ENCODE measurements at regions not wholly inside any gene's neighbourhood (a gene's known extent, or its start where the extent isn't known, plus 50 kb on each side); places are given as distances from the start of the nearest gene placed in this dataset.
A peak's percentile ranks its signal among the peaks of the same experiment; 100 is the strongest.

DNA sequence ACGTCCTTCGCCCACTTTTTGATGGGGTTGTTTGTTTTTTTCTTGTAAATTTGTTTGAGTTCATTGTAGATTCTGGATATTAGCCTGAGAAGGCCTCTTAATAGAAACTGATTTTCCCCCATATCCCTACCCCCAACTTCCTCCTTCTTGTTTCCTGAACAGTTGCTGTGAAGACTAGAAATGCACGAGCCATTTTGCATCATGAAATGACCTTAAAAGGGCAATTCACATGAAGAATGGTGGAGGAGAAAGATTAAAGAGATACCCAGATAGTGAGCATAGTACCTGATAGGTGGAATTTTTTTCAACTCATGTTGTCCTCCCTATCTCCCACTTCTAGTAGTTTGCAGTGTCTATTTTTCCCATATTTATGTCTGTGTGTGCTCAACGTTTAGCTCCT lies 55.2 kb upstream of the KCNH8 start:
- DNase-seq = no peak

DNA sequence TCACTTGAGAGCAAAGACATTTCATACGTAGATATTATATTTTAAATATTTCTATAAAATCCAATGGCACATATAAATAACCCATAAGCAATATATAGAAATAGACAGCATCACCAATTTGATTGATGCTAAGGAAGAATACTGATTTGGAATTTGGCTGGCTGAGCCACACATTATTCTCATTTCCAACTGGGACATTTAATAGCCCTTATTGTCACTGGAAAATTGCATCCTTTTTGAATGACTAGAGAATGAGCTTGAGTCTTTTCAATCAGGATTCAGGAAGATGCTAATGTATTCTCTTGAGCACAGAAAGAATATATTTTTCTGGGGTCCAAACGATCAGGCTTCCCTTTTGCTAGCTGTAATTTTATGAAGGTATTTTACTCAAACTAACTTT lies 70.9 kb upstream of the KCNH8 start:
- no peak for DNase-seq

DNA sequence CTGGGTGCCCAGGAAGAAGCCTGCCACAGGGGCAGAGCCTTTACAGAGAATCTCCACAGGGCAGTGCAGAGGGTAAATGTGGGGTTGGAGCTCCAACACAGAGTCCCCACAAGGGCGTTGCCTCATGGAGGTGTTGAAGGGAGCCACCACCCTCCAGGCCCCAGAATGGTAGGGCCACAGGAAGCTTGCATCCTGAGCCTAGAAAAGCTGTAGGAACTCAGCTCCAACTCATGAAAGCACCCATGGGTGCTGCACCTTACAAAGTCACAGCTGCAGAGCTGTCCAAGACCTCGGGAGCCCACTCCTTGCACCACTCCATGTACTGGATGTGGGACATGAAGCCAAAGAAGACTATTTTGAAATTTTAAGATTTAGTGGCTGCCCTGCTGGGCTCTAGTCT lies 73.3 kb upstream of the KCNH8 start:
- DNase-seq = no peak

DNA sequence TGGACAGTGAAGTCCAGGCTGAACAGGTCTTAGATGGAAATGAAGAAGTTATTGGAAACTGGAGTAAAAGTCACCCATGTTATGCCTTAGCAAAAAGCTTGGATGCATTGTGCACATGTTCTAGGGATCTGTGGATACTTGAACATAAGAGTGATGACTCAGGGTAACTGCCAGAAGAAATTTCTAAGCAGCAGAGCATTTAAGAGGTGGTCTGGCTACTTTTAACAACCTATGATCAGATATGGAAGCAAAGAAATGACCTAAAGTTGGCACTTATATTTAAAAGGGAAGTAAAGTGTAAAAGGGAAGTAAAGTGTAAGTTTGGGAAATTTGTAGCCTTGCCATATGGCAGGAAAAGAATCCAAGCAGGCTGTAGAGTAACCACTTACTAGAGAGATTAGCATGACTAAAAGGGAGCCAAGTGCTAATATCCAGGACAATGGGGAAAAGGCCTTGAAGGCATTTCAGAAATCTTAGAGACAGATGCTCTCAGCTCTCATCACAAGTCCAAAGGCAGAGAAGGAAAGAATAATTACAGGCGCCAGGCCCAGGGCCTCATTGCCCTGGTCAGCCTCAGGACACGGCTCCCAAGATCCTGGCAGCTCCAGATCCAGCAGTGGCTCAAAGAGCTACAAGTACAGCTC lies 73.9 kb upstream of the KCNH8 start:
- DNase-seq = no peak

DNA sequence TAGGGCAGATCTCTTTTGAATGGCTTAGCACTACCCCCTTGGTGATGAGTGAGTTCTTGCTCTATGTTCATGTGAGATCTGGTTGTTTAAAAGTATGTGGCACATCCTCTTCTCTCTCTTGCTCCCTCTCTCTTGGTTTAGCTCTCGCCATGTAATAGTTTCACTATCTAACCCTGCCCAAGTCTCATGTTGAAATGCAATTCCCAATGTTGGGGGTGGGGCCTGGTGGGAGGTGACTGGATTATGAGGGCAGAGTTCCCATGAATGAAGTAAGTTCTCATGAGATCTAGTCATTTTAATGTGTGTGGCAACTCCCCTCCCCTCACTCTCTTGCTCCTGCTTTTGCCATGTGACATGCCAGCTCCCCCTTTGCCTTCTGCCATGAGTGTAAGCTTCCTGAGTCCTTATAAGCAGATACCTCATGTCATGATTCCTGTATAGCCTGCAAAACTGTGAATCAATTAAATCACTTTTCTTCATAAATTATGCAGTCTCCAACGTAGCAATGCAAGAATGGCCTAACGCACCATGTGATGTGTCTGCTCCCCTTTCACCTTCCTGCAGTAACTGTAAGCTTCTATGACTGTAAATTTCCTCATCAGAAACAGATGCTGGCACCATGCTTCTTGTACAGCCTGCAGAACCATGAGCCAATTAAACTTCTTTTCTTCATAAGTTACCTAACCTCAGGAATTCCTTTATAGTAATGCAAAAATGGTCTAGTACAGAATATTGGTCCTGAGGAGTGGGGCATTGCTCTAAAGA lies 74.8 kb upstream of the KCNH8 start:
- no peak for DNase-seq

DNA sequence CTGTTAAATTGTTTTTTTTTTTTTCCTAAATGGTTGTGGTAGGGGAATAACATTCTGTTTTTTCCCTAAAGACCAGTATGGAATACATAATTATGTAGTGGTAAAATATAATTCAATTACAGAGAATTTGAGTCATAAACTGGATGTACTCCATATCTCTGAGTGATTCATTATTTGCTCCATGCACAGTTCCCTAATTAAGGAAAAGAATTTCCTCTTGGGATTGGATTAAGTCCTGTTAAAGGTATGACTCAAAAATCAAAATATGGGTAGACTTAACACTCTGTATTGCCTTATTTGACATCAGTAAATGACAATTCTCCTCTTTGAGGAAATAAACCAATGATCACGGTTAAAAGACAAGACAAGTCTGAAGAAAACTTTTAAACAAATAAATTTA lies 78.0 kb upstream of the KCNH8 start:
- no peak for DNase-seq

DNA sequence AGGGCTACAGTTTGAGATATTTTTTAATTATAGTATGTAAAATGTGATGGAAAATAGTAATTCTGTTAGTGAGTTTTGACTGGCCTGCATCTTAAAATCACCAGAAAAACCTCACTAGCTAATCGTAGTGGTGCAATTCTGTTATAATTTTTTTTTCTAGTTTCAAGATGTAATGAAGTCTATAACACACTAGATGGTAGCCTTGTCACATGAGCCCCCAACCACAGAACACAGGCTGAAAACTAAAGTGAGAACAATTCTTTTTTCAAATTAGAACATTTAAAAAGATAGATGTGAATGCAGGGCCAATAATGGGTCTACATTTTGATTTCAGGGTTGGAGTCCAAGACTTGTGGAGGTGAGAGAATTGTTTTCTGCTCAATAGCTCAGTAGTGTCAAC lies 83.3 kb upstream of the KCNH8 start:
- no peak for DNase-seq

DNA sequence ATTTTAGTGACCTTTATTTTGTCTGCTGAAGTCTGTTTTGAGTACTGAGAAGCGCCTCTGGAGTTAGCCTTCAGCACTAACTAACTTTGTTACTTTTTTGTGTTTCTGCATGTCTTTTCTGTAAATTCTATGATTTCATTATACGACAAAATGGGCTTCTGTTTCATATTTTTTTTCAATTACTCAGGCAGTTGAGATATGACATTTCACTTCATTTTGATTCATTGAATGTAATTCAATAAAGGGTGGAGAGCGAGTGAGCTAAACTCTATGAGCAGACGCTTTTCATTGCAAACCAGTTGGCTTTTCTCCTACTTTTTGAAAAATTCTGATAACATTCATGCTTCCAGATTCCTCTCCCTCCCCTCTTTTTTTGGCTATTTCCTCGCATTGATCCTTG lies 84.4 kb upstream of the KCNH8 start:
- DNase-seq = no peak

DNA sequence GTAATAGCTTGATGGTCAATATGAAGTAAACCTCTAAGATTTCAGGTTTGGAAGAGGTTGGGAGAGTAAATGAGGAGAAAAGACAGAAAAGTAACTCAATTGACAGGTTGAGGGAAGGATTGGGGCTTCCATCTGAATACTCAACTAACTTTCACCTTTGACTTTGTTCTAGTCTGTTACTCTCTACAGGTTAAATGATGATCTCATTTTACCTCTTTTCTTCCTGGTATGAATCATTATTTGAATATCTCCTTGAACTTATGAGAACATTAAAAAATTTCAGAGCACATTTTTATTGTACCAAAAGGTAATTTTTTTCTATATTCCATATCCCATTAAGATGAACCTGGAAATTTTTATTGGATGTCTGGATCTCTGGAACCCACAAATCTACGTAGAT lies 87.9 kb upstream of the KCNH8 start:
- DNase-seq = no peak

DNA sequence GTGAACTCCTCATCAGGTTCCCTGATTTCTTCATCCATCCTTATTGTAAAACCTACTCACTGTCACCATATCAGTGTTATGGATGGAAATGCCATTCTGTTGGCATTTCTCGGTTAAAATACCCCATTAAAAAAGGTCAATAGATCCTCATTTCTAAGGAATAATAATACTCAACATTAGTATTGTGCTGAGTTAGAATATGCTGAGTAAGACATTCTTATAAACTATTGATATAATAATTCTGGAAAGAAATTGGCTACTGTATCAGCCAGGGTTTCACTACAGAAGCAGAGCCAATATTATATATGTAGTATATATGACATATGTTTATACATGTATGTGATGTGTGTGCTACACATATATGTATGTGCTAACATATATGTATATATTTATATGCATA lies 95.4 kb upstream of the KCNH8 start:
- no peak for DNase-seq

DNA sequence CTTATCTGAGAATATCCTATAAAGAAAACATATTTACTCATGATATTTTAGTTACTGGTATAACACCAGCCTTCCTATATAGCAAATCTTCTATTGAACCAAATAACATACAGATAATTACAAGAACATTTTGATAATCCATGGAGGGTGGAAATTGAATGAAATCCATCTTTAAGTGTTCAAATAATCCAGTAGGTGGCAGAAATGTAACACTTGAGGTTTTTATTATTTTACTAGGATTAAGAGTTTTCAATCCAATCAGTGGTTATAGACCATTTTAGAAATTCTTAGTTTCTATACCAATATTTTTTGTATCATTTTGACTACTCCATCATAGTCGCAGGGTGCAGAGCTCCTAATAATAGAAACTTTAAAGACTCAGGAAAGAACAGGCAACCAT lies 101.9 kb upstream of the KCNH8 start:
- DNase-seq = no peak

DNA sequence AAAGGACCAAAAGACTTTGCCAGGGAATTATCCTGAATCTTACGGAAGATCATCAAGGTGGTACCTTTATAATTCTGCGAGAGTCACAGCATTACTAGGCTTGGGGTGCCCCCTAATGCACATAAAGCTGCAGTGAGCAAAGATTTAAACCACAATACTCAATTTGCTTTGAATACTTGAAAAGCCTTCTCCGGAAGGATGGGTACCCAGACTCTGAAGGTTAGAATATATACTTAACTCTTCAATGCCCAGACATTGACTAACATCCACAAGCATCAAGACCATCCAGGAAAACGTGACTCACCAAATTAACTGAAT lies 117.8 kb upstream of the KCNH8 start:
- DNase-seq = no peak

DNA sequence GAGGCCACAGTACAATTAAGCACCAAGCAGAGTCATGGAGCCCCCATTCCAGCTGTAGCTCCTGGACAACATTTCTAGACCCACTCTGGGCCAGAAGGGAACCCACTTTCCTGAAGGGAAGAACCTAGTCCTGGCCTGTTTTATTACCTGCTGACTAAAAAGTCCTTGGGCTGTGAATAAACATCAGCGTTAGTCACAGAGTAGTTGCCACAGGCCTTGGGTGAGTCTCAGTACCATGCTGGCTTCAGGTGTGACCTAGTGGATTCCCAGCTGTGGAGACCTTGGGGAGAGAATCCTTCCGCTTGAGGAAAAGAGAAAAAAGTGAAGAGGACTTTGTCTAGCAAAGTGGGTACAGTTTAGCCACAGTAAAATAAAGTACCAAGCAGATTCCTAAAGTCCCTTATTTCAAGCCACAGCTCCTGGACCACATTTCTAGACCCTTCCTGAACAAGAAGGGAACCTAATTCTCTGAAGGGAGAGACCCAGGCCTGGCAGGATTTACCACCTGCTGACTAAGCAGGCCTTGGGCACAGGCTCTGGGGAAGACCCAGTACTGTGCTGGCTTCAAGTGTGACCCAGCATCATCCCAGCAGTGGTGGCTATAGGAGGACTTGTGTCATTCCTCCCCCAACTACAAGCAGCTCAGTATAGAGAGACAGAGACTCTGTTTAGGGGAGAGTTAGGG lies 118.3 kb upstream of the KCNH8 start:
- no peak for DNase-seq

DNA sequence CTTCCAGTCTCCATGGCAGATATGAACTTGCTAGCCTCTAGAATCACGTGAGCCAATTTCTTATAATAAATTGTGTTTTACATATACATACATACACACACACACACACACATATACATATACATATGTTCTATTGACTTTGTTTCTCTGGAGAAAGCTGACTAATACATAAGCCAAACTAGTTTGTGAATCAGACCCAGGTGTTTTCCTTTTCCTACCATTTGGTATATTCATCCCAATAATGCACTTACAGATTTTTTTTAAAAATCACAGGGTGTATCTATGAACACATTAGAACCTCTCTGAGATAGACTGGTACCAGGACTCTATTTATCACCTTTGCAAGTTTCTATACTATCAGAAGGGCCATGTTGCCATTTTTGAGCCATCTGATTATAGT lies 122.9 kb upstream of the KCNH8 start:
- no peak for DNase-seq

DNA sequence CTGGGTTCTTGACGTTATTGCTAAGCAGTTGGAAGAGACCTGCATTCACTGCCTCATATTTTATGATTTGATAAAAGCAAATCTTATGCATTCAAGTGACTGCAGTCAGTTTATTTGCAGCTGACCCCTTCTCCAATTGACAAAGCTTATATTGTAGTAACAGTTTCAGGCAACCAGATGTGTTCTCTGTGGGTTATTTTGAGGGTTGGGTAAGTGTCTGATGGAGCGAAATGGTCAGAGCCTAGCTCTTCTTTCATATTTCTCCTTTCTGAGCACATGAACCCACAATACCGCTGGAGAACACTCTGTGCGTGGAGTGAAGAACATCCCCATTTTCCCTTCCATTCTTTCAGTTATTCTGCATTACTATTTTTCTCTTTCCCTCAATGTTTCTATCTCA lies 125.8 kb upstream of the KCNH8 start:
- DNase-seq = no peak

DNA sequence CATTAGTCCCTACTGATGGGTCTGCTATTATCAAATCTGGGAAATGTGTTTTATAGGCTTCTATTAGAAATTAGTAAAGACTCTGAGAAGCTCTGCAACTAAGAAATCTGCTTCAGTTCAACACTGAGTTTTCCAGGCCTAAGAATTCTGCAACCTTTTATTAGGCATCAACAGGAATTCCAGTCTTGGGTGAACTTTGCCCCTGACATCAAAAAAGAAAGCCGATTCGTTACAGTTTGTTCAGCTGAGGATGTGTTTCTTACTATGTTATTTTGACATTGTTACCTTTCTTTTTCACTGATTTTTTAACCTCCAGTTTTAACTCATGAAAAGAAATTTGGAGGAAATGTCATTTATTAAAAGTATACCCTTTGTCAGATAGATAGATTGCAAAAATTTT lies 131.5 kb upstream of the KCNH8 start:
- no peak for DNase-seq

DNA sequence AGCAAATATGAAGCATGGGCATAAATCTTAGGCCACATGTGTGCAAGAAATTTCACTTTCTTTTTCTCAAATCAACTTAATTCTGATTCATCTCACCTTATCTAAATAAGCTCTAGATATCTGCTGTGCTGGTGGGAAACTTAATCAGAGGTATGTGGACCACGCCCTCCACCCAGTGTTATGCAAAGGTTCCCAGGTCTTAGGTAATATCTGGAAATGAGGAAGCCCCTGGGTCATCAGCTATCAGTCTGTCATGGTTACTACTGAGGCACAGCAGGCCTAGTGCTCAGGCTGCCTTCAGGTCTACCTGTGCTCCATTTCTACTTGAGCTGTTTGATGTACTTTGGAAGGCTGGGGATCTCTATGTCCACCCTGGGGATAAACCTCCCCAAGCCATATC lies 134.4 kb upstream of the KCNH8 start:
- no peak for DNase-seq

DNA sequence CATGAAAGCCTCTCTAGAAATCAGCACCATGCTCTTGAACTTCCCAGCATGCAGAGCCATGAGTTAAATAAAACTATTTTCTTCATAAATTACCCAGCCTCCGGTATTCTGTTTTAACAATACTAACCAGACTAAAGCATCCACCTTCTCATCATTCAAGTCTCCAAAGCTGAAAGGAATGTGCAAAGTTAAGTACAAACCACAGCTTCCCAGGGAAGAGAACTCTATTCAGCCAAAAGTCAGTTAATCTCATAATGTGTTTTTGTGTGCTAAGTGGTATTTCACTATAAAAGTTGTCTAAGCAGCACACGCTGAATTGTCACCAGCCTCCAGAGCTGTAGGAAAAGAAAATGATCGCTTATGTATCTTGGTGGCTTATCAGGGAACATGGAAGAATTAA lies 135.5 kb upstream of the KCNH8 start:
- DNase-seq = no peak

DNA sequence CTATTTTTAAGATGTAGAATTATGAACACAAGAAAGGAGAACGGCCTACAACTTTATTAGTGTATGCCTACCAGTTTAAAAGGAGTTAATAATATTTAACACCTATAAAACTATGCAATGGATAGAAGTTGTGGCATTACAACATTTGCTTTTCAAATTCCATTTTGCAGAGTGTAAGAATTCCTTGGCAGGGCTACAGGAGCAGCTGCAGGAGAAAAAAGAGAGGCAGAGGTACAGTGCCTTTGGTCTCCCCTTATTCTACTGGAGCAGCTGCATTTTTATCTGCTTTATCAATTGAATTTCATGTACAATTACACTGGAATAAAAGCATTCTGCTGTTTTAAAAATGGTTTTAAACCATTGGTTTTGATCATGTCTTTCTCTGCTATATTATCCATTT lies 145.7 kb upstream of the KCNH8 start:
- DNase-seq = no peak

DNA sequence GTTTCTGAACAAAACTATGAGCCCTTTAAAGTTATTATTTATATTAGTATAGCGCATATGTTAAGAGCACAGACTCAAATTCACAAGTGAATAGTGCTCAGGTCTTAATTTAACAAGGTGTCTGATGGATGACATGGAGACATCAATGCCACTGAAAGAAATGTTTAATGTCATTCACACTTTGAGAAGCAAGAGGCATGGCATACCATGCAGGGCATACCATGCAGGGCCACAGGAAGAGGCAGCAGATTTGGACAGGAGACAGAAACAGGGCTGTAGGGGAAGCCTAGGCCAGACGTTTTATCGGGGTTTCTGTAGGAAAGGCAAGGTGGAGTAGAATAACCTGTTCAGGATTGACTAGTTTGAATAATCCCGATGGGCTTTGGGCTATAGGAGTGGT lies 150.2 kb upstream of the KCNH8 start:
- DNase-seq = no peak

DNA sequence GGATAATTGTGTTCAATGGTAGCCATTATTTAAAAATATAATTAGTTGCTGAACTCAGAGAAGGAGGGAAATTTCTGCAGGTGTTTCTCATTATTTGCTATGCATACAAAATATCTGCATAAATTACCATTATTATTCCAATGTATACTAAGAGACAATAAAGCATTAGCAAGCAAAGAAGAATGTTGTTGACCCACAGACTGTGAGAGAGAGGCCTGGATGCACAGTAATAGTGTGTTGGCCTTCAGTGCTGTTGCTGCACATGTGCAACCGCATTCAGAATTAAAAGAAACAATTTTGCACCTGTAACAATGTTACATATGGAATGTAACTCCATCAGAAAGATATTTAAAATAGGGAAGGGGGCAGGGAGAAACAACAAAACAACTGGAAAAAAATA lies 155.6 kb upstream of the KCNH8 start:
- DNase-seq = no peak

DNA sequence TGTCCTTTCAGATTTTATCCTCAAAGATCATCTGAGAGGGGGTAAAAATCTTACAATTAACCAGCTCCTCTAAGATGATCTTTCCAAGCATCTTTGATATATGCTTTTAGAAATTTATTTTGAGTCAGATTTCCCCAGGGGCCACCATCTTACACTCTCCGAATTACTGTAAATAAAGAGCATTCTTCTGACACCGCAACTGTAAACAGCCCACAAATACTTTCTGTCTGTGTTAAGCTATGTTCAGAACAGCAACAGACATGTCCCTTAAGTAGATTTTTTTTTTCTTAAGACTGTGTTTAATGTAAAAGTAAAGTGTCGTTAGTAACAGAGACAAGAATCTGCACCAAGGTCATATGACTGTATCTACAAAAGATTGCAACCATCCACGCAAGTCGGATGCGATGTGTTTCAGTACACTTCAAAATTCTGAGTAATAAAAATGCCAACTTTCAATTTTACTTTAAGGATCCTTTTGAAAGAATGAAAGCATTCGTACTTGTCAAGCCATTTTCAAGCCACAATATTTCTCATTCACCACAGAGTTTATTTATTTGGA lies 159.0 kb upstream of the KCNH8 start:
- peak in 1 of 5 donors; percentile 34 for DNase-seq

DNA sequence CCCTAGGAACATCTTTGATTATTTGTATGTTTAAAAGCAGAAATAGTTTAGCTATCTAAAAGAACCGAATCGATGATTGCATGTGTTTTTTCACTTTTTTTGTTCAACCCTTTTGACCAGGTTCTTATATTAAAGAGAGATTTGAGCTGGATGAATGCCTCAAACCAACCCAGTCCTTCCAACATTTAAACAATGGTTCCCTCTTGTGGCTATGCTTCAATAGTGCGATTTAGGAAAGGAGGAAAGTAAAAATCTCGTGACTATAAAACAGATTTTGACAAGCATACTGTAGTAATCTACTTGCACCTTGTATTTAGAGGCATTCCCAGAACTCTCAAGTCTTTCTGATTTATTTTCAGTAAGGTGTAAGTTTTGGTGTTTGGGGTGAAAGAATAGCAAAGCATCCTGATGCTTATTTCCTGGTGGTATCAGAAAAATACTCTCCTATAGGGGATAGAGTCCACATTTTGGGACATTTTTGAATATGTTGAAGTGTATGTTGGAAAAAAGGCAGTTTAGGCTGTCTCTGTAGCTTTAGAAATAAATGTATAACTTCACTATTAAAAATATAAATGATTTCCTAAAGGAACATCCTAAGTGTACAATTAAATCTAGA lies 159.6 kb upstream of the KCNH8 start:
- peak in 1 of 5 donors; percentile 45 for DNase-seq

Measured in T-helper 1 cell (primary cell).